ENCODE measurements at regions not wholly inside any gene's neighbourhood (a gene's known extent, or its start where the extent isn't known, plus 50 kb on each side); places are given as distances from the start of the nearest gene placed in this dataset.

DNA sequence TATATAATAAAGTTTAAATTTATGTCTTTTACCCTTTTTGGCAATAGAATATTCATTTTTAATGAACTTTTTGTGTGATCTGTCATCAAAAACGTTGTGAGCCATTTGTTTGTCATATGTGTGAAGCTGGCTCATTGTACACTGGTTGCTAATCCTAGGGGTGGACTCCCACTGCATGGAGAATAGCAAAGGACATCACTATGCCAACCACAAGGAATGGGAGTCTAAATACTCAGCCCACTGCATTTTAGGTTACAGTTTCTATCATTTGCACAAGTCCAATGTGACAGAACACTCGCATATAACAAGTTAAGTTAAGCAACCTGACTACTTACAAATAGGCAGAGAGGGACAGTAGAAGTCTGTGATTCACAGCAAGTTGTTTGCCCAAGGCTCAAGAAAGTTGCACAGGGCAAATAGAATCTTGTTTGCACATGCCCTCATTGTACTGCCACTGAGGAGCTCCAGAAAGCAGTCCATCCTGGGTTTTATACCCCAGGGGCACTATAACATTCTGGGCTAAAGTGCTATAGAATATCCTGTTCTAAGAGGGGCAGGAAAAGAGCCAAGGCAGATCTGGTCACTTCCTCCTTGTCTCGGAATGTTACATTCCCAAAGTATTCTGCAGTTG, 545.9 kb upstream of the GCFC2 start:
- Histone ChIP-seq H3K4me1 (ENCODE audit: insufficient read depth, low read length) (peaks cover 6% of the 10 kb centered on the region), H3K36me3 (ENCODE audit: insufficient read depth, low read length) (no peaks in the 10 kb centered on the region), H3K4me3 (ENCODE audit: low read length) (no peak overlapping the region), H3K9me3 (ENCODE audit: low read length) (no peaks in the 10 kb centered on the region), H3K27me3 (ENCODE audit: insufficient read depth, low read length) (no peaks in the 10 kb centered on the region), H2AFZ (ENCODE audit: low read depth, low read length) (peak overlapping the region; percentile 5)

DNA sequence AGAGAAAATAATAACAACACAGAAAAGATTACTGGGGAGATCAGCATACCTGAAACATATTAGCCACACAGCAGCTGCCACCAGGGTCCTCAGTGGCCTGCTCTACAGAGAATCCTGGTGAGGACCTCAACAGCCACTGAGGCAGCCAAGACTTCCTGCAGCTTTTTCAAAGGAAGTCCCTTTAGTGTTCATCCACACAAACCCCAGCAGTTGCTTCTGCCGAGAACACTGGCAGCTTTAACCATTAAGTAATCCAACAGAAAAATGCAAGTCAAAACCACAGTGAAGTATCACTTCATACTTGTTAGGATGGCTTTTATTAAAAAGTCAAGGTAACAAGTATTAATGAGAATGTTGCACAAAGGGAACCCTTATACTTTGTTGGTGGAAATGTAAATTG, 542.0 kb upstream of the GCFC2 start:
- no peaks in the 10 kb centered on the region for H3K9me3 ChIP-seq (ENCODE audit: low read length)
- no peak overlapping the region for H2AFZ ChIP-seq (ENCODE audit: low read depth, low read length)
- no peak overlapping the region for H3K4me3 ChIP-seq (ENCODE audit: low read length)
- H3K36me3 ChIP-seq (ENCODE audit: insufficient read depth, low read length), result no peaks in the 10 kb centered on the region
- no peaks in the 10 kb centered on the region for H3K27me3 ChIP-seq (ENCODE audit: insufficient read depth, low read length)
- H3K4me1 ChIP-seq (ENCODE audit: insufficient read depth, low read length), result peaks cover 6% of the 10 kb centered on the region

DNA sequence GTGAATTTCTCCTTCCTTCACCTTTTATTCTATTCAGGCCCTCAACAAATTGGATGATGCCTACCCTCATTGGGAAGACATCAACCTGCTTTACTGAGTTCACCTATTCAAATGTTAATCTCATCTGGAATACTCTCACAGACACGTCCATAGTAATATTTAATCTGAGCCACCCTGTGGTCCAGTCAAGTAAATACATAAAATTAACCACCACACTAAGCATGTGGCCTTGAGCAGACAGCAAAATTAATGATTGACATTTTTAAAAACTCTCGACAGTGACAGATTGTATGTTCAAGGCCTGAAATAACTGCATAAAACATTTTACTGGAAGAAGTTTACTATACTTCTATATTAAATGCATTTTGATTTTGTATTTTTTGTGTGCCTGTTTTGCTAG, 540.6 kb upstream of the GCFC2 start:
- Histone ChIP-seq H3K4me1 (ENCODE audit: insufficient read depth, low read length) (no peaks in the 10 kb centered on the region), H3K36me3 (ENCODE audit: insufficient read depth, low read length) (no peaks in the 10 kb centered on the region), H3K9me3 (ENCODE audit: low read length) (no peaks in the 10 kb centered on the region), H3K27me3 (ENCODE audit: insufficient read depth, low read length) (no peaks in the 10 kb centered on the region), H2AFZ (ENCODE audit: low read depth, low read length) (no peak overlapping the region), H3K4me3 (ENCODE audit: low read length) (no peak overlapping the region)

DNA sequence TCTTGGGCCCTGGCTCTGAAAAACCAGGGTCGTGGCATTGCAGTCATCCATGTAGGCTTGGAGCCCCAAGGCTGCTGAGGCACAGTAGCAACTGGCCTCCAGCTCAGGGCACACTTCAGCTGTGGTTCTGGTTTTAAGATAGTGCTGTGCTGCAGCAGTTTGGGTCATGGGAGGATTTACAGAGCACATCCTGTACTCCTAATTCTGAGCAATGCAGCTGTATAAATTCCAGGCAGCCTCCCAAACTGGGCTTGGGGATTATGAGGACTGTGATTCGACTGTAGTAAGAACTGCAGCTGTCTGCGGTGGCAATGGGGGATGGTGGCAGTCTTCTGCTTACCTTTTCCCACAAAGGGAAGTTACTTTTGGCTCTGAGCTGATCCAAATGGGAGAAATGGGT, 536.3 kb upstream of the GCFC2 start:
- Histone ChIP-seq H3K4me3 (ENCODE audit: low read length) (no peak overlapping the region), H3K4me1 (ENCODE audit: insufficient read depth, low read length) (no peaks in the 10 kb centered on the region), H3K27me3 (ENCODE audit: insufficient read depth, low read length) (no peaks in the 10 kb centered on the region), H3K36me3 (ENCODE audit: insufficient read depth, low read length) (no peaks in the 10 kb centered on the region), H2AFZ (ENCODE audit: low read depth, low read length) (no peak overlapping the region), H3K9me3 (ENCODE audit: low read length) (no peaks in the 10 kb centered on the region)

DNA sequence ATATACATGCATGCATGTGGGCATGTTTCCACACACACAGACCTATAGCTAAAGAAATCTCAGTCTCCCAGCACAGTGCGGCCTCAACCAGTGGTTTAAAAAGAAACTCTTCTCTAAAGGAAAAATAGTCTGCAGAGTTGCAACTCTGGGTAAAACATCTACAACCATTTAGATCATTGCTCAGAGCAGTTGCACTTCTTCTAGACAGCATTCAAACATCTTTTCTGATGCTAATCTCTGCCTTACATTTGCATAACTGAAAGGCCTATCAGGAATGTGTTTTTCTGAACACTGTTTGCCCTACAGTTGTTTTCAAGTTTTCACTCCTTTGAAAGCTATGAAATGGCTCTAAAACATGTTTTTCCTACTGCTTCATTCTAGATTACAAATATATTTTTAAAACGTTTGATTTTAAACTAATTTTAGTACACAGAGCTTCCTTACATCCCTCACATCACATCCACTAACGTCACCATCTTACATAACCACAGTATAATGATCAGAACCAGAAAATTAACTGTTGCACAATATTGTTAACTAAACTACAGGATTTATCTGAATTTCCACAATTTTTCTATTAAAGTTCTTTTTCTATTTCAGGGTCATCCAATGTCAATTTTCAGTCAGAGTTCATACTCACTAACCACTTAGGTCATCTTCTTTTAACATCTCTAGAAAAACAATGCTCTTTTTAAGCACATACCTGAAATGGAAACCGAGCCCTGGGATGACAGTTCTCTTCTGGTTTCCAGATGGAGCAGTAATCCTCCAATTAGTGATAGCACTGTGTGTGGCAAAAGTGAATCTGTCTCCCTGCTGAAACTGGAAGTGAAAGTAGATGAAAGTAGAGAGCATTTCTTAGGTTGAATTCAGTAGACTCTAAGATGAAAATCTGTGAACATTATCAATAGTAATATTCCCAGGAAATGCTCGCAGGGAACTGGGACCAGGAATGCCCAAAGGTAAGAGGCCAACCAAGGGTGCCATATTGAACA, 501.6 kb upstream of the GCFC2 start:
- H3K9me3 ChIP-seq (ENCODE audit: low read length), result no peaks in the 10 kb centered on the region
- no peaks in the 10 kb centered on the region for H3K36me3 ChIP-seq (ENCODE audit: insufficient read depth, low read length)
- peaks cover 12% of the 10 kb centered on the region for H3K4me1 ChIP-seq (ENCODE audit: insufficient read depth, low read length)
- no peak overlapping the region for H3K4me3 ChIP-seq (ENCODE audit: low read length)
- H3K27me3 ChIP-seq (ENCODE audit: insufficient read depth, low read length), result no peaks in the 10 kb centered on the region
- peak overlapping the region; percentile 75 for H2AFZ ChIP-seq (ENCODE audit: low read depth, low read length)

DNA sequence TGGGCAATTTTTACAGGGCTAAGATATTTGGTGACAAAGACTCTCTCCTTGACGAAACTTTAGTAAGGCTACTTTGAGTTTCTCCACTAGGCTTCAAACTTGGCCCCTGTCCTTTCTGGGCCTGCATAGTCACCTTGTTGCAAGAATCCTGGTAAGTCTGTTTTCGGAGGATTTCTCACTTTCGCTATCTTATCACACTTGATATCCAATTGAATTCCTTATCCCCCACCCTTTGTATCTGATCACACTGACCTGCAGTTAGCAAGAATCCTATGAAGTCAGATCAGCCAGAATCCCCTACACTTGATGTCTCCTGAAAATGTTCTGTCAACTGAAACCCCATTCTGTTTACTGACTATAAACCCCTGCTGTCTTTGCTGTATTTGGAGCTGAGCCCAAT, 499.8 kb upstream of the GCFC2 start:
- peaks cover 12% of the 10 kb centered on the region for H3K4me1 ChIP-seq (ENCODE audit: insufficient read depth, low read length)
- H3K27me3 ChIP-seq (ENCODE audit: insufficient read depth, low read length), result no peaks in the 10 kb centered on the region
- H3K9me3 ChIP-seq (ENCODE audit: low read length), result no peaks in the 10 kb centered on the region
- no peak overlapping the region for H3K4me3 ChIP-seq (ENCODE audit: low read length)
- H3K36me3 ChIP-seq (ENCODE audit: insufficient read depth, low read length), result no peaks in the 10 kb centered on the region
- no peak overlapping the region for H2AFZ ChIP-seq (ENCODE audit: low read depth, low read length)

DNA sequence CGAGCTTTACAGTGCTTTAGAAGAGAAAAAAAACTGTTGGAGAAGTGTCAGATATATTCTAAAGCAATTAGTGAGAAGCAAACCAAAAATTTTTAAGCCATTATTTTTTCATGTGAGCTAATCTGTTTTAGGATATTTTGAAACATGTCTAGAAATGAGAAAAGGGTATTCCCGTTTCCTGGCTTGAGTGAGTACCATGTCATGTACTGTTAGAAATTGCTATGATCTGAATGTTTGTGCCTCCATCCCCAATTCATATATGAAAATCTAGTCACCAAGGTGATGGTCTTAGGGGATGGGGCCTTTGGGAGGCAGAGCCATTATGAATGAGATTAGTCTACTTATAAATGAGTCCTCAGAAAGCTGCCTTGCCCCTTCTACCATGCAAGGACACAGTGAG, 493.3 kb upstream of the GCFC2 start:
- H3K27me3 ChIP-seq (ENCODE audit: insufficient read depth, low read length), result no peaks in the 10 kb centered on the region
- no peaks in the 10 kb centered on the region for H3K4me1 ChIP-seq (ENCODE audit: insufficient read depth, low read length)
- no peak overlapping the region for H3K4me3 ChIP-seq (ENCODE audit: low read length)
- no peak overlapping the region for H2AFZ ChIP-seq (ENCODE audit: low read depth, low read length)
- H3K36me3 ChIP-seq (ENCODE audit: insufficient read depth, low read length), result no peaks in the 10 kb centered on the region
- no peaks in the 10 kb centered on the region for H3K9me3 ChIP-seq (ENCODE audit: low read length)

DNA sequence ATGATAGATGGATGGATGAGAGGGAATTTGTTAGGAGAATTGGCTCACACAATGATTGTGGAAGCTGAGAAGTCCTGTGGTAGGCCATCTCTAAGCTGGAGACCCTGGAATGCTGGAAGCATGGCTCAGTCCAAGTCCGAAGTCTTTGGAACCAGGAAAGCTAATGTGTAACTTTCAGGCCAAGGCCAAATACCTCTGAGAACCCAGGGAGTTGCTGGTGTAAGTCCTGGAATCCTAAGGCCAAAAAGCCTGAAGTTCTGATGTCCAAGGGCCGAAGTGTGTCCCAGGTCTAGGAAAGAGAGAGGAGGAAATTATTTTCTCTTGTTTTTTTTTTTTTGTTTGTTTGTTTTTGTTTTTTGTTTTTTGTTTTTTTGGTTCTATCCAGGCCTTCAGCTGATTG, 492.2 kb upstream of the GCFC2 start:
- Histone ChIP-seq H3K4me3 (ENCODE audit: low read length) (no peak overlapping the region), H3K4me1 (ENCODE audit: insufficient read depth, low read length) (no peaks in the 10 kb centered on the region), H3K9me3 (ENCODE audit: low read length) (no peaks in the 10 kb centered on the region), H3K27me3 (ENCODE audit: insufficient read depth, low read length) (no peaks in the 10 kb centered on the region), H2AFZ (ENCODE audit: low read depth, low read length) (no peak overlapping the region), H3K36me3 (ENCODE audit: insufficient read depth, low read length) (no peaks in the 10 kb centered on the region)

DNA sequence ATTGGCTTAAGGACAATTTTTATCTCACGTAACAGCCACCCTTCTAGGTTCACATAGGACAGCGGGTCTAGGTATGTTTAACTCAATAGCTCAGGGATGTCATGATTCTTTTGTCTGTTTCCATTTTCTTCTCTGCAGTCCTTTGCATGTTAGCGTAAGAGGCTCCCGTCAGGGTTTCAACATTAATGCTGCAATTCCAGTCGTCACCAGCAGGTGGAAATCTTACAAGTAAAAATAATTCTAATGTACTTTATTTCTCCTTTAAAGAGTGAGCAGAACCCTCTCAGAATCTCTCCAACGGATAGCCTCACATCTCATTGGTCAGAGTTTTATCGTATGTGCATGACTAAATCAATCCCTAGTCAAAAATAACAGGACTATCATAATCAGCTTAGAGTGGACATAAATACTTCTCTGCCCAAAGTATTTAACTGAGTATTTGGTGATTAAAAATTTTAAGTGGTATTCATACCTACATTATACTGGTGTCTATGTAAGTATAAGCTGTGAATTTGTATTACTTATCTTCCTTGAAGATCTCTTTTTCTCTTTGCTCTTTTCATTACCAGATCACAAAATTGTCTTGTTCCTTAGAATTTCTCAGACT, 487.2 kb upstream of the GCFC2 start:
- no peaks in the 10 kb centered on the region for H3K9me3 ChIP-seq (ENCODE audit: low read length)
- no peaks in the 10 kb centered on the region for H3K36me3 ChIP-seq (ENCODE audit: insufficient read depth, low read length)
- H2AFZ ChIP-seq (ENCODE audit: low read depth, low read length), result no peak overlapping the region
- H3K4me1 ChIP-seq (ENCODE audit: insufficient read depth, low read length), result no peaks in the 10 kb centered on the region
- H3K4me3 ChIP-seq (ENCODE audit: low read length), result no peak overlapping the region
- no peaks in the 10 kb centered on the region for H3K27me3 ChIP-seq (ENCODE audit: insufficient read depth, low read length)

DNA sequence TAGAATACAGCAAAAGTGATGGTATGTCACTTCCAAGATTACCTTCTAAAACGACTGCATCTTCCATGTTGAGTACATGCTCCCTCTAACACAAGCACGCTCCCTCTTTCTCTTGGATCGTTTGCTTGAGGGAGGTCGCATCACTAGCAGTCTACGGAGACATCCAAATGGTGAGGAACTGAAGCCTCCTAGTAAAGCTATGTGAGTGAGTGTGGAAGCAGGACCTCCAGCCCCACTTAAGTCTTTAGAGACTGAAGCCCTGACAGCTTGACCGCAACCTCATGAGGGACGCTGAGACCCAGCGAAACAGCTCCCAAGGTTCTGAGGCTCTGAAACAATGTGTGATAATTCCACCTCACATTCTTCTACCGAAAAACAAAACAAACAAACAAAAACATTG, 486.7 kb upstream of the GCFC2 start:
- H2AFZ ChIP-seq (ENCODE audit: low read depth, low read length), result no peak overlapping the region
- H3K9me3 ChIP-seq (ENCODE audit: low read length), result no peaks in the 10 kb centered on the region
- H3K4me1 ChIP-seq (ENCODE audit: insufficient read depth, low read length), result no peaks in the 10 kb centered on the region
- no peaks in the 10 kb centered on the region for H3K27me3 ChIP-seq (ENCODE audit: insufficient read depth, low read length)
- no peak overlapping the region for H3K4me3 ChIP-seq (ENCODE audit: low read length)
- no peaks in the 10 kb centered on the region for H3K36me3 ChIP-seq (ENCODE audit: insufficient read depth, low read length)

DNA sequence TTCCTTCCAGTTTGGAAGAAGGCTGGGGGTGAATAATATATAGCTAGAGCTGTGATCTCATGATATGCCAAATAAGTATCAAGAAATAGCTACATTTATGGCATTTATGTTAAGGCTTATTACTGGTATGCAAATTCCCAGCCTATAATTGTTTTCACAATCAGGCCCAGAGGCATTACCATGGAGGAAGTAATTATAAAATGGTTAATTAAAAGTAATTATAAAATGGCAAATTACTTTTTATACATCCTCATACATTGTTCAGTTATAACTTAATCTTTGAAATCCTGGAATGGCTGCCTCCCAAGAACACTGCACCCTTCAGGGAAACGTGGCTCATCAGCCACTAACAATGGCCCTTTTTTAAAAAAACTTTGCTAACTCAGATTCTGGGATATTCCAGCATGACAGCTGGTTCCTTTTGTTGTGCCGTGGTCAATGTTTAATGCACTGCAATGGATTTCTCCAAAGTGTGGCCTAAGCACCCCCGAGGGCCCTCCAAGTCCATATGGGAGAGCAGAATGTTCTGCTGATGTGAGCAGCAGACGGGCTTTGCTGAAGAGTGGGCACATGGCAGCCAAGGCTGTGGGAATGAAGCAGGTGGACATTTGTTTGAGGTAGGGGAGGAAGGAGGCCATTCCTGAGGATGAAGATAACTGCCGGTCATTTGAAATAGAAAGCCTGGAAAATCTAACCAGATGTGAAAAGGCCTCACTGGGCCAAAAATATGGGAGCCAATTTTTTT, 483.5 kb upstream of the GCFC2 start:
- Histone ChIP-seq H3K27me3 (ENCODE audit: insufficient read depth, low read length) (no peaks in the 10 kb centered on the region), H3K9me3 (ENCODE audit: low read length) (no peaks in the 10 kb centered on the region), H3K4me3 (ENCODE audit: low read length) (no peak overlapping the region), H3K4me1 (ENCODE audit: insufficient read depth, low read length) (no peaks in the 10 kb centered on the region), H3K36me3 (ENCODE audit: insufficient read depth, low read length) (no peaks in the 10 kb centered on the region), H2AFZ (ENCODE audit: low read depth, low read length) (no peak overlapping the region)

DNA sequence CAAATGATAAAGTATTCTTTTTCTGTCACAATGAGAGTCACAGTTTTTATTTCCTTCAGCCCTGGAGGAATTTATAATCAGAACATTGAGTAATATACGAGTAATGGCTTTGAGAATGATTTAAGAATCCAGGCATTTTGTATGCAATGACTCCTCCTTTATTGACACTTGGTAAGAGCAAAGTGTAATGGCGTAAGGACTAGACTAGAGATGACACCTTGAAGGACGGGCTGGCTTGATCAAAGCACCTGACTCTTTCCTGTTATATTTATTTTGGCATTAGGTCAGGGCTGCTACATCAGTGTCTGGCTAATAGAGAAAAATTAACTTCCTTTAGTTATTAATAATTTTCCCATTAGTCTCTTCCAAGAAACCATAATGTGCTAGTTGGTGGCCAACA, 482.4 kb upstream of the GCFC2 start:
- Histone ChIP-seq H3K9me3 (ENCODE audit: low read length) (no peaks in the 10 kb centered on the region), H3K4me1 (ENCODE audit: insufficient read depth, low read length) (no peaks in the 10 kb centered on the region), H3K27me3 (ENCODE audit: insufficient read depth, low read length) (no peaks in the 10 kb centered on the region), H3K36me3 (ENCODE audit: insufficient read depth, low read length) (no peaks in the 10 kb centered on the region), H2AFZ (ENCODE audit: low read depth, low read length) (no peak overlapping the region), H3K4me3 (ENCODE audit: low read length) (no peak overlapping the region)
